K562 (cell line): ENCODE measurements at regions not wholly inside any gene's neighbourhood (a gene's known extent, or its start where the extent isn't known, plus 50 kb on each side); places are given as distances from the start of the nearest gene placed in this dataset.

Experiments used
- ATAC-seq: fragments of 200-7000 bp; cut with Tn5 transposase; 3 replicates; pipeline ENCODE4 v1.9.1; 2020; ENCODE audit warnings: moderate library complexity
- BruUV-seq: library from RNA; stranded (reverse); fragments of 400-500 nt; replicated peaks from 2 replicates; lab custom pipeline; 2021; lab: Mats Ljungman, UMichigan
- CTCF ChIA-PET: fragments of 300-600 bp; formaldehyde crosslinking; extraction: SDS; loops from one replicate; lab custom pipeline; 2021; ENCODE audit warnings: low intra/inter-chr PET ratio; lab: Yijun Ruan, JAX
- POLR2A ChIA-PET: fragments of 300-600, 350-650 bp; sonication (Branson Sonifier 250); formaldehyde crosslinking; extraction: SDS; loops from one replicate; lab custom pipeline; 2021; ENCODE audit warnings: antibody characterized with exemption, inconsistent platforms; lab: Yijun Ruan, JAX
- DNase-seq, 4 experiments: peaks; one replicate each; pipeline versions ENCODE4 v3.0.0 to v3.0.0-alpha.2; 2011 to 2018; ENCODE audit warnings: low spot score in 3 of 4, mixed read lengths in 3 of 4; ENCODE audit errors: extremely low read depth in 1 of 4
- FAIRE-seq: peaks from 2 replicates; lab custom pipeline; 2011; peaks lifted over from hg19 to GRCh38; lab: Jason Lieb, UNC
- H2AFZ ChIP-seq: 2 replicates; pipeline ENCODE4 v1.6.0; 2011; ENCODE audit warnings: low read depth, low read length, control low read depth, inconsistent platforms
- H3K27ac ChIP-seq: fragments of 200-600 bp; 3 replicates; pipeline ENCODE4 v1.8.0; 2011; ENCODE audit warnings: low read depth, mild to moderate bottlenecking, control low read depth, inconsistent platforms, low read length, moderate library complexity, mixed read lengths; ENCODE audit errors: extremely low read depth
- H3K27me3 ChIP-seq, 2 experiments: fragments of 300-600 bp in 1 of 2; 2 replicates in 1 of 2; 3 replicates in 1 of 2; pipeline versions ENCODE4 v1.6.0 to v1.8.0; 2011; ENCODE audit warnings: inconsistent platforms in 2 of 2, low read length in 2 of 2, mild to moderate bottlenecking in 1 of 2, mixed read lengths in 1 of 2, moderate library complexity in 1 of 2; ENCODE audit not compliant: control insufficient read depth in 2 of 2, insufficient read depth in 2 of 2
- H3K36me3 ChIP-seq: fragments of 300-600 bp; 3 replicates; pipeline ENCODE4 v1.8.0; 2011; ENCODE audit warnings: mild to moderate bottlenecking, low read length, inconsistent platforms; ENCODE audit not compliant: control insufficient read depth, insufficient read depth
- H3K4me1 ChIP-seq, 2 experiments: fragments of 200-600 bp in 1 of 2; replicated peaks in 1 of 2; 2 replicates in 1 of 2; 3 replicates in 1 of 2; pipeline versions ENCODE4 v1.5.1 to v1.8.0; 2011; ENCODE audit warnings: inconsistent platforms in 2 of 2, low read length in 2 of 2, mild to moderate bottlenecking in 1 of 2, mixed read lengths in 1 of 2, moderate library complexity in 1 of 2; ENCODE audit not compliant: control insufficient read depth in 2 of 2, insufficient read depth in 2 of 2
- H3K4me2 ChIP-seq: 2 replicates; pipeline ENCODE4 v1.6.1; 2011; ENCODE audit warnings: low read length, control low read depth, inconsistent platforms, mixed read lengths; ENCODE audit not compliant: insufficient read depth
- H3K4me3 ChIP-seq: fragments of 200-600 bp; sonication (generic), shearing (Covaris generic); 2 replicates; pipeline ENCODE4 v1.5.1; 2016; ENCODE audit warnings: control low read depth, inconsistent platforms
- H3K79me2 ChIP-seq: fragments of 200-600 bp; 3 replicates; pipeline ENCODE4 v1.8.0; 2011; ENCODE audit warnings: low read length, inconsistent platforms; ENCODE audit not compliant: control insufficient read depth, insufficient read depth
- H3K9ac ChIP-seq, 2 experiments: 2 replicates each; pipeline versions ENCODE4 v1.6.0 to v1.6.1; 2011; ENCODE audit warnings: low read depth in 2 of 2, low read length in 2 of 2, control low read depth in 1 of 2, inconsistent platforms in 1 of 2, mild to moderate bottlenecking in 1 of 2, mixed read lengths in 1 of 2; ENCODE audit not compliant: insufficient read depth in 1 of 2
- H3K9me1 ChIP-seq: one replicate; pipeline ENCODE4 v1.6.0; 2011; ENCODE audit warnings: inconsistent platforms, mild to moderate bottlenecking, low read length, moderate library complexity; ENCODE audit not compliant: control insufficient read depth, insufficient read depth
- H3K9me3 ChIP-seq: replicated peaks from 2 replicates; pipeline ENCODE4 v1.5.1; 2011; ENCODE audit warnings: low read depth, low read length, inconsistent platforms; ENCODE audit not compliant: control insufficient read depth, insufficient read depth
- H4K20me1 ChIP-seq: replicated peaks from 2 replicates; pipeline ENCODE4 v1.6.1; 2011; ENCODE audit warnings: low read length, inconsistent platforms, mixed read lengths; ENCODE audit not compliant: control insufficient read depth, insufficient read depth
- ETV6 ChIP-seq, 3 experiments: fragments of 150-350 bp in 1 of 3; sonication (generic) in 1 of 3; formaldehyde crosslinking in 1 of 3; IDR thresholded peaks; 2 replicates each; pipeline versions ENCODE4 v1.6.1 to v1.8.0; 2014 to 2022; ENCODE audit warnings: borderline replicate concordance in 2 of 3, low read depth in 2 of 3, antibody characterized with exemption in 1 of 3, low read length in 1 of 3, mild to moderate bottlenecking in 1 of 3, missing genetic modification reagents in 1 of 3
- EZH2 ChIP-seq: IDR thresholded peaks from 2 replicates; pipeline ENCODE4 v1.6.1; 2012; ENCODE audit warnings: low read depth, mild to moderate bottlenecking, inconsistent platforms, low read length, borderline replicate concordance
- FUS ChIP-seq: fragments of 200-400 bp; formaldehyde crosslinking; optimal IDR thresholded peaks from 2 replicates; pipeline ENCODE3; 2017; ENCODE audit warnings: low read depth, low read length
- IFI16 ChIP-seq: fragments of 250-450 bp; sonication (Bioruptor Pico); IDR thresholded peaks from 2 replicates; pipeline ENCODE4 v2.1.2; 2022; ENCODE audit warnings: mild to moderate bottlenecking, inconsistent platforms
- ILK ChIP-seq: fragments of 450-650 bp; IDR thresholded peaks from 2 replicates; pipeline ENCODE4 v1.6.1; 2016; ENCODE audit warnings: missing genetic modification characterization, low read depth, mild to moderate bottlenecking, missing compliant biosample characterization, moderate library complexity, borderline replicate concordance
- MEF2A ChIP-seq: IDR thresholded peaks from 2 replicates; pipeline ENCODE4 v1.6.1; 2011; ENCODE audit warnings: low read depth, mild to moderate bottlenecking, low read length, moderate library complexity; ENCODE audit not compliant: control insufficient read depth
- MTF1 ChIP-seq: fragments of 250-450 bp; sonication (Bioruptor Pico); IDR thresholded peaks from 2 replicates; pipeline ENCODE4 v1.9.0; 2021; ENCODE audit warnings: moderate library complexity, mild to moderate bottlenecking, inconsistent platforms, borderline replicate concordance
- MYNN ChIP-seq, 2 experiments: sonication (generic); formaldehyde crosslinking in 1 of 2; IDR thresholded peaks; 2 replicates each; pipeline versions ENCODE4 v1.5.0 to v1.6.1; 2016 to 2020; ENCODE audit warnings: antibody characterized with exemption in 1 of 2, missing genetic modification reagents in 1 of 2
- PCBP1 ChIP-seq: fragments of 200-400 bp; formaldehyde crosslinking; IDR thresholded peaks from 2 replicates; pipeline ENCODE4 v1.6.1; 2018; ENCODE audit warnings: mild to moderate bottlenecking, low read depth, low read length; ENCODE audit not compliant: poor library complexity, severe bottlenecking
- POLR2B ChIP-seq: fragments of 450-650 bp; IDR thresholded peaks from 2 replicates; pipeline ENCODE4 v1.6.1; 2018; ENCODE audit warnings: low read depth; ENCODE audit not compliant: partially characterized antibody
- SMARCA5 ChIP-seq: fragments of 450-650 bp; IDR thresholded peaks from 2 replicates; pipeline ENCODE4 v1.6.1; 2016
- XRCC3 ChIP-seq: fragments of 450-650 bp; IDR thresholded peaks from 2 replicates; pipeline ENCODE4 v1.6.1; 2017; ENCODE audit warnings: mild to moderate bottlenecking, moderate library complexity
- ZNF311 ChIP-seq: fragments of 250-450 bp; sonication (Bioruptor Pico); IDR thresholded peaks from 2 replicates; pipeline ENCODE4 v1.4.0; 2020; ENCODE audit warnings: mild to moderate bottlenecking, moderate library complexity
- ZNF436 ChIP-seq: fragments of 250-450, 450-650 bp; sonication (Bioruptor Pico); formaldehyde crosslinking; IDR thresholded peaks from 2 replicates; pipeline ENCODE4 v1.7.0; 2020; ENCODE audit warnings: mild to moderate bottlenecking
- WGBS: fragments of 100-300 bp; shearing (Covaris generic); methylation state at CpG from one replicate; pipeline ENCODE4 v1.1.6; 2016; ENCODE audit warnings: low coverage, mixed read lengths; ENCODE audit not compliant: insufficient coverage; ENCODE audit errors: missing lambda C conversion rate; 5-methylcytosine and 5-hydroxymethylcytosine counted together
- in situ Hi-C: fragments of 300-500 bp; cut with MboI; formaldehyde crosslinking; loops from 4 replicates; pipeline ENCODE4 v1.15.0; 2018; ENCODE audit warnings: inconsistent platforms, mixed read lengths
- intact Hi-C: fragments of 100-400 bp; cut with micrococcal nuclease; formaldehyde crosslinking; loops from 2 replicates; pipeline ENCODE4 v1.14.2; 2022

- ATAC-seq (no peak), DNase-seq (no peak), FAIRE-seq (no peak)
- H3K9ac ChIP-seq, result no peak overlapping the region
- ChIA-PET POLR2A (no interaction called here), CTCF (no interaction called here)
- H3K9me1 ChIP-seq, result no peaks in the 10 kb centered on the region
- no peak overlapping the region for H2AFZ ChIP-seq
- H3K4me1 ChIP-seq, result no peaks in the 10 kb centered on the region
- no peaks in the 10 kb centered on the region for H3K27me3 ChIP-seq
- H3K36me3 ChIP-seq, result no peaks in the 10 kb centered on the region
- H4K20me1 ChIP-seq, result no peaks in the 10 kb centered on the region
- H3K79me2 ChIP-seq, result no peaks in the 10 kb centered on the region
- no peaks in the 10 kb centered on the region for H3K9me3 ChIP-seq
- WGBS, result 0% methylated on average over 2 of the region's 2 CpGs
- no peak overlapping the region for H3K4me3 ChIP-seq
- in situ Hi-C loops (no loop called here), intact Hi-C loops (no loop called here)
- no peak overlapping the region for H3K4me2 ChIP-seq
- BruUV-seq, result no TSS peak
- no peak overlapping the region for H3K27ac ChIP-seq
- TF ChIP-seq MTF1 (CRISPR knock-in tag) (no peak), XRCC3 (no peak), FUS (no peak), IFI16 (CRISPR knock-in tag) (no peak), POLR2B (no peak), SMARCA5 (no peak), ZNF311 (CRISPR knock-in tag) (no peak), MYNN (IDR thresholded peaks at IDR 0.05) (no peak), MYNN (CRISPR knock-in tag; IDR thresholded peaks at IDR 0.05) (no peak), ILK (tag) (no peak), ZNF436 (no peak), ETV6 (IDR thresholded peaks at IDR 0.05; ENCODE audit: borderline replicate concordance in 1 of 2, low read depth in 2 of 2, low read length in 1 of 2) (no peak), ETV6 (CRISPR knock-in tag; IDR thresholded peaks at IDR 0.05; ENCODE audit: borderline replicate concordance) (no peak), PCBP1 (no peak), MEF2A (no peak), EZH2 (no peak)
Observed at GRCh38 chr3:88626456-88627120, 476.8 kb downstream of the C3orf38 start.
